Muscle layer of duodenum (tissue), 2 donors: ENCODE measurements at regions not wholly inside any gene's neighbourhood (a gene's known extent, or its start where the extent isn't known, plus 50 kb on each side); places are given as distances from the start of the nearest gene placed in this dataset.

ENCODE experiments used
- H3K27ac ChIP-seq: one replicate; pipeline ENCODE4 v1.7.0; 2013; ENCODE audit warnings: mild to moderate bottlenecking, low read length
- H3K27me3 ChIP-seq: one replicate; pipeline ENCODE4 v1.7.0; 2013; ENCODE audit warnings: low read depth, mild to moderate bottlenecking, control low read depth, low read length
- H3K36me3 ChIP-seq, 2 donors: one replicate each; pipeline ENCODE4 v1.7.0; 2013; ENCODE audit warnings: low read length in 2 of 2, control low read depth in 1 of 2, mild to moderate bottlenecking in 1 of 2; ENCODE audit not compliant: insufficient read depth in 2 of 2, control insufficient read depth in 1 of 2
- H3K4me1 ChIP-seq, 2 donors: one replicate each; pipeline ENCODE4 v1.7.0; 2013; ENCODE audit warnings: low read length in 2 of 2, mild to moderate bottlenecking in 2 of 2, control low read depth in 1 of 2, moderate library complexity in 1 of 2; ENCODE audit not compliant: insufficient read depth in 2 of 2, control insufficient read depth in 1 of 2
- H3K4me3 ChIP-seq, 2 donors: one replicate each; pipeline ENCODE4 v1.7.0; 2013; ENCODE audit warnings: low read length in 2 of 2, low read depth in 1 of 2, mild to moderate bottlenecking in 1 of 2
- H3K9me3 ChIP-seq, 2 donors: one replicate each; pipeline ENCODE4 v1.7.0; 2013; ENCODE audit warnings: low read length in 2 of 2, control low read depth in 1 of 2, mild to moderate bottlenecking in 1 of 2; ENCODE audit not compliant: control insufficient read depth in 1 of 2
- donor health status: healthy.

DNA sequence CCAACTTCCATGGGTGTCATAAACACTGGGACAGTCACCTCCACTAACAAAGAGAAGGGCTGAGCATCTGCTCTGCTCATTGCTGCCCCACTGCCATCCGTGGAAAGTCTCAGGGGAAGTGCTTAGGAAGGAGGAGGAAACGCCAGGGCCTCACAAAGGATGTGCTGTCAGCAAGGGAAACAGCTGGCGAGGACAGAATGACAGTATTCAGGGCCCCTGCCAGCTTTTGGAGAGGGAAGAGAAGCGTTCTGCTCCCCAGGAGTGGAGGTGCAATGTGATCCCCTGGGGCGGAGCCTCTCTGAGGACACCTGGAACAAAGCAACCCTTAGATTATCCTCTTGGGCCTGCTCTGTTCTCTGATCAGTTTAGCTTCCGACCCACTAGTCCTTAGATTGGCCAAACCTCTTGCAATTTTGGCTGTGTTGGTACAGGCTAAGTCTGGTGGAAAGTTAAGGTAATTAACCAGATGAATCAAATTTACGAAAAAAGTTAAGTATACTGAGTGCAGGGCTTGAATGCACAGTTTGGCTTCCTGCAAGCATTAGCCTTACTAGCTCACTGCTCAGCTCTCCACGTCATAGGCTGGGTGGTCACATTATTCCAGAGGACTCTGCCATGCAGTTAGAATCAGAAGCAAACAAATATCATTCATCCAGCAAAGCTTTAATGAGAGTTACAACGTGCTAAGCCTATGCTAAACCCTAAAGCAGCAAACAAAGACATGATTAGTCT, 170.2 kb upstream of the NFIA start:
- Histone ChIP-seq H3K4me3 (no peak overlapping the region), H3K27ac (no peak overlapping the region), H3K36me3 (no peaks in the 10 kb centered on the region), H3K9me3 (no peaks in the 10 kb centered on the region), H3K27me3 (no peaks in the 10 kb centered on the region), H3K4me1 (no peaks in the 10 kb centered on the region)

DNA sequence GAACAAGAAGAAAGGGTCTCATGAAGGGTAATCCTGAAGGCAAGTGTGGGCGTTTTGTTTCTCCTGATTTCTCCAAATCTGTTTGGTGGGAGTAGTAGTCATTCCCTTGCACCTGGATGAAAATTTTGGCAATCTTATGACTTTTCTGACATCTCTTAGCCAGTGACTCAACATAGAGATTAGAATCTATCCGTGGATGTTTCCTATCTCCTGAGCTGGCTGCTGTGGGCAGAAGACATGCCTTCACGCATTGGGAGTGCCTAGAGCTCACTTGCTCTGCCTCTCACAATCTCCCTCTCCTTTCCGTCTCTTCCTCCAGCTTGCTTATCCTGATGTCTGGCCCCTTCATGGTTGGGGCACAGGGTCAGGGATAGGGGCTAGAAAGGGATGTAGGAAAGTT, 174.2 kb upstream of the NFIA start:
- no peaks in the 10 kb centered on the region for H3K36me3 ChIP-seq
- H3K9me3 ChIP-seq: no peaks in the 10 kb centered on the region
- peaks cover 0 to 16% of the 10 kb centered on the region in 2 donors for H3K4me1 ChIP-seq
- H3K4me3 ChIP-seq: no peak overlapping the region
- no peaks in the 10 kb centered on the region for H3K27me3 ChIP-seq
- H3K27ac ChIP-seq: no peak overlapping the region

DNA sequence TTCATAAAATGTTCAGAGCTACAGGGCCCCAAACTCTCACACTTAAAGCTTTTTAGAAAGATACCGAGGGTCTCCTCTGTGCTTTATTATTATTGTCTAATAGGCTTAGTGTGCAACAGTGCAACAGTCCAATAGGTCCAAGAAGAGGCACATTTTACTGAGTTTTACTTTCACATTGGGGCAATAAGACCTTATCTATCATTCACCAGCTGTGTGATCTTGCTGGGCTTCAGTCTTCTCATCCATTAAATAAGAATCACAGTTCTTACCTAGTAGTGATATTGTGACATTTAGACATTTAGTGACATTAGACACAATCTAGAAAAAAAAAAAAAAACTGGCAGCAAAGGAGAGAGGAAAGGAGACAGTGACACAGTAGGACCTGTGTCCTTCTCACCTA, 175.8 kb upstream of the NFIA start:
- no peak overlapping the region for H3K4me3 ChIP-seq
- H3K36me3 ChIP-seq: no peaks in the 10 kb centered on the region
- no peak overlapping the region for H3K27ac ChIP-seq
- H3K27me3 ChIP-seq: no peaks in the 10 kb centered on the region
- H3K4me1 ChIP-seq: peaks cover 0 to 16% of the 10 kb centered on the region in 2 donors
- H3K9me3 ChIP-seq: no peaks in the 10 kb centered on the region

DNA sequence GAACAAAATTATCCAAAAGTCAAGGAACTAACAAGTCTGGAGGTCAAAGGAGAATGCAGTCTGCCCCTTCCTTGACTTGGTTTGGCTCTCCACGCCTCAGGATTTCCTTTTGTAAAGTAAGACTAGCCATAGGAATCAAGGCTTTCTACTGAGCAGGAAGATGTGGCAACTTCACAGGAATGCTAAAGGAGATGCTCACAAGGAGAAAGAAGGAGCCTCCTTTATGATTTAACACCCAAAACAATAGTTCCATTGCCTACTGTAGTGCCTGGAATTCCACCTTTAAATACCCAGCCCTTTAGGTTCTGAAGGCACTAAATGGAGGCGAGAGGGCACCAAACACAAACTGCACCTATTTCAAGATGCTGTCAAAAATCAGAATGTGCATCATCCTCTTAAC, 176.3 kb upstream of the NFIA start:
- Histone ChIP-seq H3K36me3 (no peaks in the 10 kb centered on the region), H3K4me3 (no peak overlapping the region), H3K27me3 (no peaks in the 10 kb centered on the region), H3K9me3 (no peaks in the 10 kb centered on the region), H3K27ac (no peak overlapping the region), H3K4me1 (peaks cover 0 to 16% of the 10 kb centered on the region in 2 donors)

DNA sequence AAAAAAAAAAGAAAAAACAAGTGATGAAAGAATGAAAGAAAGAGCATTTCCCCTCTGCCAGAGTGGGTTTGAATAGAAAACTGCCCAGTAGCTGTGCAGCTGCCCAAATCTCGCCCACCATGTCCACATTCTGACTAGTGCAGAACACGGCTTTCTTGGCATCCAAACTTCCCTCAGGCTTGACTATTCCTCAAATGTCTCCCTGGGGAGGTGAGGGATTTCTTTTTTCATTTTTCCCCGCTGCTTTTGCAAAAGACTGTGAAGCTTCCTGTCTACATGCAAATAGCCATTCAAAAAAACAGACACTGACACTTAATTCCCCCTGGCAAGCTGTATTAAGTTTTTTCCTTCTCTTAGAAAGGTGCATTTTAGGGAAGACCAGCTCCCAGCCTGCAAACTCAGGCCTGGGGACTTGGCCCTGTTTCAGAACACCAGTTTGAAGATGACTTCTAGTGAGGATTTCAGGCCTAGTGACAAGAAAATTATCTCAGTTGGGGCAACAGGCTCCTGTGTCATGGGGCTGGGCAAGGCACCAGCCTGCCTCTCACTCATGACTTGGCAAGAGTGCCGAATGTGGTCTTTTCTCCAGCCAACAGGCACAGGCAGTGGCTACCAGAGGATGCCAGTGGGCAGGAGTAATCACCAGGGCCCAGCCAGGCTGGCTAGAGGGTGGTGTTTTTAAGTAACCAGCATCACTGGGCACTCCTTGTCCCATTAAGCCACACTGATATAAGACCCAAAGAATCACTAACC, 178.1 kb upstream of the NFIA start:
- no peaks in the 10 kb centered on the region for H3K27me3 ChIP-seq
- no peaks in the 10 kb centered on the region for H3K9me3 ChIP-seq
- no peak overlapping the region for H3K27ac ChIP-seq
- H3K4me1 ChIP-seq: peaks cover 0 to 16% of the 10 kb centered on the region in 2 donors
- no peak overlapping the region for H3K4me3 ChIP-seq
- no peaks in the 10 kb centered on the region for H3K36me3 ChIP-seq

DNA sequence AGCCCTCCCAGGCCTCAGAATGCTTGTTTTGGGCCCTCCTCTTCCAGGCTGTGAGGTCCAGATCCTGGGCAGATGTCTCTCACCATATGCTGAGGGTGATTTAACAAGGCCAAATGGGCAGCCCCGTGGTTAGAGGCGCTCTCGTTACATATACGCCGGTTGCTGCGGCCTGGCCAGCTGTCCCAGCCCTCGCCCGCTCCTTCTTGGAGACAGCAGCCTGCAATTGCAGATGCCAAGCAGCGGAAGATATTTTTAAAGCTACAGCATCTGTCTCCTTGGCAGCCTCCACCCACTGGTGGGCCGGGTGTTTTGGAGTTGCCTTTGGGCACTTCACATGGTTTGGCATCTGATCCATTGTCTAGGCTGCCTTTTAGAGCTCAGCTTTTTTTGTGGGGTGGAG, 178.8 kb upstream of the NFIA start:
- H3K27me3 ChIP-seq: no peaks in the 10 kb centered on the region
- no peak overlapping the region for H3K4me3 ChIP-seq
- H3K4me1 ChIP-seq: peaks cover 0 to 16% of the 10 kb centered on the region in 2 donors
- no peak overlapping the region for H3K27ac ChIP-seq
- H3K9me3 ChIP-seq: no peaks in the 10 kb centered on the region
- H3K36me3 ChIP-seq: no peaks in the 10 kb centered on the region

DNA sequence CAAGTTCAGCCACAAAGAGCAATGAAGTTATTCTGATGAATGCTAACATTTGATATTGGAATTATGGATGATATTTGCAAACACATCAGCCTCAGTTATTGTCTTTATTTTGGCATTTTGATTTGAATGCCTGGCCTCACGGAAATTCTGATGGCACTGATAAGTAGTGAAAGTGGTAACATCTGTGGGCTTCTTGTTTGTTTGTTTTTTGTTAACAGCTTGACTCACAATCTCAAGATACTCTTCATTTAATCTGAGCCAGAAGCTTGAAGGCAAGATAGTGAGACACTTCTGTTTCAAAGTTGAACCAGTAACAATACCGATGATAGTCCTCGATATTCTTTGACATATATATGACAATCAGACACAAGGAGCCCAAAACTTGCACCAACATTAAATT, 182.9 kb upstream of the NFIA start:
- Histone ChIP-seq H3K27me3 (no peaks in the 10 kb centered on the region), H3K4me3 (no peak overlapping the region), H3K9me3 (no peaks in the 10 kb centered on the region), H3K4me1 (peaks cover 0 to 24% of the 10 kb centered on the region in 2 donors), H3K27ac (no peak overlapping the region), H3K36me3 (no peaks in the 10 kb centered on the region)

DNA sequence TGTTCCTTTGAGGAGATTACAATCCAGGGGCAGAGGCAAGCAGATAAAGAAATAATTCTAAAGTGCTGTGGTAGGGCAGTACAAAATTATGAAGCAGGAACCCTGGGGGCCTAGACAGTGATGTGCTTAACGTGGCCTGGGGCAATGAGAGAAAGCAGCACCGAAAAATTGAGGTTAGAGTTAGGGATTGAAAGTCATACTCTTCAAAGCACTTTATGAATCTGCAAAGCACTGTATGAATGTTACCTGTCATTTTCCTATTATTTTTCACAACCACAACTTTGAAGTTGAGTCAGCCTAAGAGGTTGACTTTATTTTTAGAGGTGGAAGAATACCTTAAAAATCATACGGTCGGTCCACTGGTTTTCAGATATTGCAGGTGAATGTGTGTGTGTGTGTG, 183.4 kb upstream of the NFIA start:
- H3K27ac ChIP-seq: no peak overlapping the region
- no peaks in the 10 kb centered on the region for H3K27me3 ChIP-seq
- no peak overlapping the region for H3K4me3 ChIP-seq
- peaks cover 0 to 19% of the 10 kb centered on the region in 2 donors for H3K4me1 ChIP-seq
- H3K9me3 ChIP-seq: no peaks in the 10 kb centered on the region
- no peaks in the 10 kb centered on the region for H3K36me3 ChIP-seq

DNA sequence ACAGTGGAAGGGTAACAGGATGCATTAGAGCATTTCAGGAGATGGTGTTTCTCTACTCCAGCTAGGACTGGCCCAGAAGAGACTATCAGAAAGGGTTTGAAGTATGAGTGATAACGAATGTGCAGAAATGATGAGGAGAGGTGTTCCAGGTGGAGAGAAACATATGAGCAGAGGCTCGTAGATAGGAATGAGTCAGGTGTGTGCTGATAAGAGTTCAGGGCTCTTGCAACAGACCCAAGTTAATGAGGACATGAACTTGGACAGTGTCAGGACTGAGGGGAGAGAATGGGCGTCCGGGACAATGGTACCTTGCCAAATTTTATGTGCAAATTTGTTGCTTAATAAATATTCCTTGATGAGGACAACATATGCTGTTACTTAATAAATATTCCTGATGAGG, 183.9 kb upstream of the NFIA start:
- no peak overlapping the region for H3K27ac ChIP-seq

DNA sequence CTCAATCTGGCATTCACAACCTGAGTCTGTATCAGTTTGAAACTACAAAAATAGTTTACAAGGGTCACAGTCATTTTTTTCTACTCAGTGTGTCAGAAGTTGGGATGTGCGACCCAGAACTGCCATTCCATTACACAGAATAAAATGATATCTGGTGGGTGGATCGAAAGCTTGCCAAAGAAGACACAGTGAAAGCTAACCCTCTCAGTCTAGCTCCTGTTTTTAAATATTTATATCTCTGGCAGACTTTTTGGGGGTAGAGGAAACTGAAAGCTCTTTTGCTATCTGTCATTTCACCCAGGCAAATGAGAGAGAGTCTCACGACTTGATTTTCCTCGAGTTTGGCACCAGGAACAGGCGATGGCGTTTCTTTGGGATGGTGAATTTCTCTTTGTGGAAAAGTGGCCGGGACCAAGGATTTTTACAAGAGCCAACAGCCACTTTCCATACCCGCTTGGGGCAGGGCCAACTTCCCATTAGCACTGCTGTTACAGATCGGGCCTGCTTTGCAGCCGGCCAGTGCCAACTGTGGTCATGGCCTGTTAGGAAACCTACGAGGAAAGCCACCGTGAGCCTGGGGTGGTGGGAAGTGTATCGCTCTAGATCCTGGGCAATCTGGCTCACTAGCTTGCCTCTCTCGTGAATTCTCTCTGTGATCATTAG, 185.5 kb upstream of the NFIA start:
- no peak overlapping the region for H3K27ac ChIP-seq
- H3K4me3 ChIP-seq: no peak overlapping the region
- H3K4me1 ChIP-seq: peaks cover 0 to 11% of the 10 kb centered on the region in 2 donors
- no peaks in the 10 kb centered on the region for H3K9me3 ChIP-seq
- H3K27me3 ChIP-seq: no peaks in the 10 kb centered on the region
- no peaks in the 10 kb centered on the region for H3K36me3 ChIP-seq

More for the DNA sequence above, 183.9 kb upstream of the NFIA start:
- Histone ChIP-seq H3K27me3 (no peaks in the 10 kb centered on the region), H3K4me3 (no peak overlapping the region), H3K9me3 (no peaks in the 10 kb centered on the region), H3K4me1 (peaks cover 0 to 13% of the 10 kb centered on the region in 2 donors), H3K36me3 (no peaks in the 10 kb centered on the region)

DNA sequence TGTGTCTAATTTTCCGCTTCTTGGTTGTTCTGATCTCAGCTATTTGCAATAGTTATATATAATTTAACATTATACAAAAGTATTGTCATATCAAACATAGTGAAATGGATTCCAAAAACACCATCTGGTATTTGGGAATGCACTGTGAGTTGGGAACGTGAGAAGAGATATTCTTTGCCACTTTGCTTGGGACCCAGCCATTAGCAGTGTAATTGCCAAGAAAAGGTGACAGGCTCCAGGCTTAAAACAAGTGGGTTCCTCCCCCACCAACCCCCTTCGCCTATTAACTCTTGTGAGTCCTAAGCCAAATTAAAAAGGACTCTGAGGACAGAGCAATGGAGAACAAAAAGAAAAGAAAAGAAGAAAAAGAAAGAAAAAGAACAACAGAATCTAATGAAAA, 186.7 kb upstream of the NFIA start:
- Histone ChIP-seq H3K9me3 (no peaks in the 10 kb centered on the region), H3K27me3 (no peaks in the 10 kb centered on the region), H3K4me1 (peaks cover 0 to 11% of the 10 kb centered on the region in 2 donors), H3K36me3 (no peaks in the 10 kb centered on the region), H3K4me3 (no peak overlapping the region), H3K27ac (no peak overlapping the region)
